IPS-15b (cell line): ENCODE measurements at regions not wholly inside any gene's neighbourhood (a gene's known extent, or its start where the extent isn't known, plus 50 kb on each side); places are given as distances from the start of the nearest gene placed in this dataset.
A peak's percentile ranks its signal among the peaks of the same experiment; 100 is the strongest.

Experiments
- H3K27me3 ChIP-seq: one replicate; pipeline ENCODE4 v1.6.1; 2013; ENCODE audit warnings: low read length; ENCODE audit not compliant: control insufficient read depth, insufficient read depth
- H3K36me3 ChIP-seq: one replicate; pipeline ENCODE4 v1.6.1; 2013; ENCODE audit warnings: low read length; ENCODE audit not compliant: control insufficient read depth, insufficient read depth
- H3K4me1 ChIP-seq: one replicate; pipeline ENCODE4 v1.6.1; 2013; ENCODE audit warnings: mild to moderate bottlenecking, low read length; ENCODE audit not compliant: control insufficient read depth, insufficient read depth
- H3K4me3 ChIP-seq: one replicate; pipeline ENCODE4 v1.5.1; 2013; ENCODE audit warnings: low read depth, low read length
- H3K9ac ChIP-seq: one replicate; pipeline ENCODE4 v1.6.1; 2013; ENCODE audit warnings: low read depth, mild to moderate bottlenecking, low read length
- H3K9me3 ChIP-seq: one replicate; pipeline ENCODE4 v1.6.1; 2013; ENCODE audit warnings: mild to moderate bottlenecking, low read length; ENCODE audit not compliant: control insufficient read depth, insufficient read depth

DNA sequence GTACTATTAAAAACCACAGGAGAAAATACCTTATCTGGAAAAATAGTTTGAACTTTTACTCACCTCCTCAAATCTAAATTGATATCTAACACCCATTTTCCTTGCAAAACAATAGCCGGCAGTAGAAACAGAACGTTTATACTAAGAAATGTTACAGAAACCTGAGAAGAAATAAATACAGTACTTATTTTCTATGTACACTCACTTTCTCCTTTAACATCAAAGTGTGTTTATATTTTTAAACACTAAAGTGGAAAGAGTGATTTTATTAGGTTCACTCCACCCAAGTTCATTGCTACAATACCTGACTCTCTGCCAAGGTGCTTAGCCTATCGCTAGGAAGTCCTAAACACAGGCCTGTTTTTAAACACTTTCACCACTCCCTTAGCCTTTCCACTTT, 87.8 kb upstream of the TJP1 start:
- H3K4me3 ChIP-seq = no peak overlapping the region
- no peaks in the 10 kb centered on the region for H3K9me3 ChIP-seq
- no peaks in the 10 kb centered on the region for H3K27me3 ChIP-seq
- no peaks in the 10 kb centered on the region for H3K36me3 ChIP-seq
- peaks cover 3% of the 10 kb centered on the region for H3K4me1 ChIP-seq
- no peak overlapping the region for H3K9ac ChIP-seq

- Histone ChIP-seq H3K9me3 (no peaks in the 10 kb centered on the region), H3K27me3 (no peaks in the 10 kb centered on the region), H3K36me3 (no peaks in the 10 kb centered on the region), H3K4me3 (no peak overlapping the region), H3K9ac (no peak overlapping the region), H3K4me1 (peaks cover 8% of the 10 kb centered on the region)
Measured at GRCh38 chr15:29904757-29905417, 82.6 kb upstream of the TJP1 start.

DNA sequence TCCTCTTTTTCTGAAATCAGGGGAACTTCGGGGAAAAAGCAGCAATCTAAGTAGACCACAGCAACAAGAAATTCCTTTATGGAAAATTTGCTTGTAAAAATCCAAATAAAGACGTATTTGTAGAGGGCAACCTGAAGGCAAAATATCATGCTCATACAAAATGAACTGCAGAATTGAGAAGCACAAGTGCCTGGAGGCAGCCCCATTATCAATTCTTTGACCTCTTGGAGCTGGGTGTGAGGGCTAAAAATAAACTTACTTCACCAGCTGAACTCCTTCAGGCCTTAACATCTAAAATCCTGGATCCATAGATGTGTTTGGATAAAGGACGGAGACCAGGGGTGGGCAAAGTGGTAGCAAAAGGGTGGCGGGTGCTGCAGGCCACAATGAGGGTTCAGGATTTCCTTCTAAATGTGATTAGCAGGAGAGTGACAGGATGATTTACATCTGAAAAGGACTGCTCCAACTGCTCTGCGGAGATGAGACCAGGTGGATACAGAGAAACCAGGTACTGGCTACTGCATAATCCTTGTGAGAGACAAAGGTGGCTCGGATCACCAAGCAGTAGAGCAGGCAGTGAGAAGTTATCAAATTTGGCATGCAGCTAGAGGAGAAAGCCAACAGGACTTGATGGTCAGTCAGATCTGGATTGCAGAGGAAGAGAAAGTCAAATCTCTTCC, 81.7 kb upstream of the TJP1 start:
- no peaks in the 10 kb centered on the region for H3K9me3 ChIP-seq
- H3K4me3 ChIP-seq = no peak overlapping the region
- no peaks in the 10 kb centered on the region for H3K36me3 ChIP-seq
- H3K4me1 ChIP-seq = peaks cover 8% of the 10 kb centered on the region
- no peaks in the 10 kb centered on the region for H3K27me3 ChIP-seq
- H3K9ac ChIP-seq = no peak overlapping the region

DNA sequence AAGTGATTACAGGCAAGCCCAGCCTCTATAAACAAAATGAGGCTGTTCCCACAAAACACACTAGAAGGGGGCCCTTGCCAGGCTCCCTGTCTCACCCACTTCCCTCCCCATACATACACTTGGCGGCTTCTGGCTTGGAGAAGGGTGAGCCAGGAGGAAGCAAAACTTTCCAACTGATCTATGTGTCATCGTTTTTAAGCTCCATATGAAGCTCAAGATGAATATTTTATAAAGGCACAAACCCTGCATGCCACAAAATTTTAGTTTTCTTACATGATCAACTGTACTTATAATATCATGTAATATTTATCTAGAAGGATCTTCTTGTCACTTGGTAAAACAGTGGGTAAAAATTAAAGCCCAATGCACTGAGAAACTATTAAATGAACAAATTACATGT, 80.8 kb upstream of the TJP1 start:
- Histone ChIP-seq H3K9ac (no peak overlapping the region), H3K27me3 (no peaks in the 10 kb centered on the region), H3K9me3 (no peaks in the 10 kb centered on the region), H3K36me3 (no peaks in the 10 kb centered on the region), H3K4me3 (no peak overlapping the region), H3K4me1 (peaks cover 8% of the 10 kb centered on the region)

- peaks cover 8% of the 10 kb centered on the region for H3K4me1 ChIP-seq
- H3K4me3 ChIP-seq = no peak overlapping the region
- no peaks in the 10 kb centered on the region for H3K27me3 ChIP-seq
- peaks cover 8% of the 10 kb centered on the region for H3K9me3 ChIP-seq
- H3K36me3 ChIP-seq = no peaks in the 10 kb centered on the region
- H3K9ac ChIP-seq = no peak overlapping the region
Measured at GRCh38 chr15:29900237-29901189, 78.2 kb upstream of the TJP1 start.

GRCh38 chr15:29896062-29896461, 73.8 kb upstream of the TJP1 start:
- no peaks in the 10 kb centered on the region for H3K36me3 ChIP-seq
- H3K9me3 ChIP-seq = peaks cover 8% of the 10 kb centered on the region
- H3K27me3 ChIP-seq = no peaks in the 10 kb centered on the region
- H3K4me3 ChIP-seq = no peak overlapping the region
- no peaks in the 10 kb centered on the region for H3K4me1 ChIP-seq
- no peak overlapping the region for H3K9ac ChIP-seq

GRCh38 chr15:29891096-29891457, 68.8 kb upstream of the TJP1 start:
- no peak overlapping the region for H3K4me3 ChIP-seq
- H3K9ac ChIP-seq = no peak overlapping the region
- H3K9me3 ChIP-seq = no peaks in the 10 kb centered on the region
- H3K4me1 ChIP-seq = peaks cover 20% of the 10 kb centered on the region
- no peaks in the 10 kb centered on the region for H3K36me3 ChIP-seq
- no peaks in the 10 kb centered on the region for H3K27me3 ChIP-seq

DNA sequence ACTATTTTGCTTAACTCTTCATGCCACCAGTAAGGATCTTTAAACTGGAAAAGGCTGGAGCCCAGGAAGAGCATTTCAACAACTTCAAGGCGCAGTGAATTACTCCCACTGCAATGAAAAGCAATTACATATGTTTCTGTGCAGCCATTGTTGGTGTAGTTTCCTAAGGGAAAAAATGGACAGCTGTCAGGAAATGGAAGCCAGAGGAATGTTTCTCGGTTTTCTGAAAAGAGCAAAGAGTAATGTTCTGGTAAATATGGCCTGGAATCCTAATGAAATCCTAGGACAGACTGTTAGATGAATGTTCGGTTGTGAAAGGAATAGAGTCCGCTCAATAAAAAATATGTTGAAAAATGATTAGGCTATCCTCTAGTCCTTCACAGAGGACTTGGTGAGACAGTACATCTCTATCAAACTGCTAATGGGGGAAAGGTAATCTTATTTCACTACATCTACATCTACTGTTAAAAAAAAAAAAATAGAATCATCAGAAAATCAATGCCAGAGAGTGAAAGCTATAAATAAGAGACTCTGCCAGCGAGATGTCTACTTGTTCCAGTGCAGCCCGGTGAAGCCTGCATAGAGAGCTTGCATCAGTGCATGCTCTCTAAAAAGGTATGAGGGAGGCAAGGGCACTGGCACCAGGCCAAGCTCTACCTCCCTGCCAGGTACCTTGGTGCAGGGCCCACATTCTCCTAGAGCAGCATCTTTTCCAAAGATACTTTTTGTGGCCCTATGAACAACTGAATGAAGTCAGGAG, 68.2 kb upstream of the TJP1 start:
- Histone ChIP-seq H3K27me3 (no peaks in the 10 kb centered on the region), H3K36me3 (no peaks in the 10 kb centered on the region), H3K4me3 (no peak overlapping the region), H3K9me3 (no peaks in the 10 kb centered on the region), H3K9ac (no peak overlapping the region), H3K4me1 (peaks cover 20% of the 10 kb centered on the region)

DNA sequence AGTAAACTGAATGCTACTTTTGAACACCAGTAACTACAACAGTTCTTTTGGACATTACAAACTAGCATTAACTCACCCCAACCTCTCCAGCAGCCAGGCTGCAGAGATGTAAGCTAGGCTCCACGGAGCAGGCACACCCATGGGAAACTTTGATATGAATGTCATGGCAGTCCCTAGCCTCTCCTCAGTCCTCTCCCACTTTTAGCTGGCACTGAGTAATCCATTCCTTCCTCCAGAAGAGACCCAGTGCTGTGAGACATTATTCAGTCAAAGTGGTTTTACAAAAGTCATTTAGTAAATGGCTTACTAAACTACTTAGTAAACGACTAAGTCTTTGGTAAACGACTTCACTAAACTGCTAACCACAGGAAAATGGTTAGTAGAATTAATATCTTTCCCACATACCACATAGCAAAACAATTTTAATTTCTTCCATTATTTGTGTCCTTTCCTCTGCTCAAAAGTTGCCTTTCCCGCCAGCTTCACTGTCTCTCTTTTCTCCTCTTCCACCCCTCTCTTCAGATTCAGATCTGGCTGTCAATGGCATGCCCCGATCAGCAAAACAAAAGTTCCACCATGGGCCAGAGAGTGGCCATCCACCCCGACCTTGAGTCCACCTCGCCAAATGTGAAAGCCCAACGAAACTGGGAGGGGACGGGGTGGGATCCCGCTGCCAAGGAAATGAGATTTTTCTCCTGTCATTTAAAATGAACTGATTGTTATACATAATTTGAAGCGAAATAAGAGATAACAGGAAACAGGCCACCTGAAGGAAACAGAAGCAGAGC, 67.5 kb upstream of the TJP1 start:
- Histone ChIP-seq H3K4me3 (no peak overlapping the region), H3K4me1 (peaks cover 20% of the 10 kb centered on the region), H3K36me3 (no peaks in the 10 kb centered on the region), H3K9me3 (no peaks in the 10 kb centered on the region), H3K9ac (no peak overlapping the region), H3K27me3 (no peaks in the 10 kb centered on the region)

- Histone ChIP-seq H3K9me3 (no peaks in the 10 kb centered on the region), H3K4me3 (no peak overlapping the region), H3K36me3 (no peaks in the 10 kb centered on the region), H3K4me1 (peaks cover 20% of the 10 kb centered on the region), H3K9ac (peak overlapping the region; percentile 10), H3K27me3 (no peaks in the 10 kb centered on the region)
Measured at GRCh38 chr15:29888646-29889045, 66.4 kb upstream of the TJP1 start.

DNA sequence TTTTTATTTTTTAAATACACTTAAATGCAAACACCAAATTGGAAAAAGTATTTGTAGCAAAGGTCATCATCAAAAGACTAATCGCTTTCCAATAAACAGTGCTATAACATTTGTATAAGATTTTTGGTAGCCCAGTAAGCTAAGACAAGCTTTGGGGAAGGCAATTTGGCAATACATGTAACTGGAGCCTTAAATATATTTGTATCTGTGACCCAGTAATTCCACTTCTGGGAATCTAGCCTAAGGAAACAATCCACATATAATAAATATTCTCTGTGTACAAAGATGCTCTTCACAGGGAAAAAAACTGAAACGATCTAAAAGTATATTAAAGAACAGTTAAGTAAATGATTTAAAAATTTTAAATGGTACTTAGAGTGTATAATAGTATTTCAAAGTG, 65.5 kb upstream of the TJP1 start:
- no peak overlapping the region for H3K9ac ChIP-seq
- H3K36me3 ChIP-seq = no peaks in the 10 kb centered on the region
- no peaks in the 10 kb centered on the region for H3K9me3 ChIP-seq
- peaks cover 20% of the 10 kb centered on the region for H3K4me1 ChIP-seq
- H3K27me3 ChIP-seq = no peaks in the 10 kb centered on the region
- no peak overlapping the region for H3K4me3 ChIP-seq
